A673 (cell line): ENCODE measurements at regions not wholly inside any gene's neighbourhood (a gene's known extent, or its start where the extent isn't known, plus 50 kb on each side); places are given as distances from the start of the nearest gene placed in this dataset.

ENCODE experiments used
- BruUV-seq: library from RNA; stranded (reverse); fragments of 400-500 nt; replicated peaks from 2 replicates; lab custom pipeline; 2021; lab: Mats Ljungman, UMichigan
- CTCF ChIA-PET: fragments of 300-600 bp; sonication (Branson Sonifier 250); formaldehyde crosslinking; loops from one replicate; lab custom pipeline; 2022; ENCODE audit warnings: antibody characterized with exemption; lab: Charles Lee
- POLR2A ChIA-PET: fragments of 300-600 bp; sonication (Branson Sonifier 250); formaldehyde crosslinking; loops from one replicate; lab custom pipeline; 2022; ENCODE audit warnings: antibody characterized with exemption; ENCODE audit not compliant: low non-redundant PET; lab: Charles Lee
- DNase-seq: peaks from one replicate; pipeline ENCODE4 v3.0.0-alpha.2; 2015; ENCODE audit warnings: low spot score
- H3K27ac ChIP-seq: fragments of 200-600 bp; sonication (generic); 2 replicates; pipeline ENCODE4 v1.5.1; 2016; ENCODE audit warnings: mixed run types, low read depth, mild to moderate bottlenecking, mixed read lengths, antibody characterized with exemption, low read length; ENCODE audit not compliant: poor library complexity, severe bottlenecking
- H3K27me3 ChIP-seq: fragments of 200-600 bp; sonication (generic); replicated peaks from 2 replicates; pipeline ENCODE4 v1.6.1; 2017; ENCODE audit warnings: mixed run types, low read depth, mild to moderate bottlenecking, mixed read lengths, antibody characterized with exemption, low read length; ENCODE audit not compliant: insufficient read depth, poor library complexity
- H3K36me3 ChIP-seq: fragments of 200-600 bp; sonication (generic); 2 replicates; pipeline ENCODE4 v1.6.1; 2016; ENCODE audit warnings: mixed run types, mild to moderate bottlenecking, mixed read lengths, antibody characterized with exemption, low read length; ENCODE audit not compliant: insufficient read depth, poor library complexity, severe bottlenecking
- H3K4me1 ChIP-seq: fragments of 200-600 bp; sonication (generic); 2 replicates; pipeline ENCODE4 v1.6.1; 2017; ENCODE audit warnings: mixed run types, mild to moderate bottlenecking, mixed read lengths, antibody characterized with exemption, low read length; ENCODE audit not compliant: insufficient read depth, poor library complexity, severe bottlenecking
- H3K4me3 ChIP-seq: fragments of 200-600 bp; sonication (generic); 2 replicates; pipeline ENCODE4 v1.5.1; 2016; ENCODE audit warnings: low read depth, mixed run types, mild to moderate bottlenecking, mixed read lengths, low read length; ENCODE audit not compliant: poor library complexity, severe bottlenecking
- H3K9me3 ChIP-seq: fragments of 200-600 bp; sonication (generic); 2 replicates; pipeline ENCODE4 v1.6.1; 2016; ENCODE audit warnings: mixed run types, low read depth, mild to moderate bottlenecking, mixed read lengths, antibody characterized with exemption, low read length; ENCODE audit not compliant: poor library complexity, severe bottlenecking
- CTCF ChIP-seq: fragments of 300-800, 200-600 bp; sonication (generic); conservative IDR thresholded peaks from 2 replicates; pipeline ENCODE4 v1.5.1; 2017; ENCODE audit warnings: low read depth, mild to moderate bottlenecking, antibody characterized with exemption, low read length, moderate library complexity, mixed read lengths
- EZH2 ChIP-seq: fragments of 200-600 bp; sonication (generic); IDR thresholded peaks from 2 replicates; pipeline ENCODE4 v1.6.1; 2017; ENCODE audit warnings: borderline replicate concordance, low read depth, mild to moderate bottlenecking, mixed read lengths, antibody characterized with exemption, low read length; ENCODE audit not compliant: poor library complexity, severe bottlenecking
- intact Hi-C: fragments of 100-400 bp; cut with micrococcal nuclease; formaldehyde crosslinking; loops from one replicate; pipeline ENCODE4 v1.10.0; 2022; ENCODE audit not compliant: unreplicated experiment

GRCh38 chr11:110019675-110020074, 73.5 kb upstream of the ZC3H12C start:
- DNase-seq = no peak
- ChIA-PET CTCF (no interaction called here), POLR2A (no interaction called here)
- no peaks in the 10 kb centered on the region for H3K36me3 ChIP-seq
- H3K27me3 ChIP-seq = no peaks in the 10 kb centered on the region
- peaks cover 21% of the 10 kb centered on the region for H3K4me1 ChIP-seq
- no TSS peak for BruUV-seq
- intact Hi-C loops = no loop called here
- no peak overlapping the region for H3K27ac ChIP-seq
- TF ChIP-seq CTCF (no peak), EZH2 (no peak)
- no peaks in the 10 kb centered on the region for H3K9me3 ChIP-seq
- H3K4me3 ChIP-seq = no peak overlapping the region

- no TSS peak for BruUV-seq
- Histone ChIP-seq H3K27me3 (no peaks in the 10 kb centered on the region), H3K36me3 (no peaks in the 10 kb centered on the region), H3K4me3 (no peak overlapping the region), H3K9me3 (no peaks in the 10 kb centered on the region), H3K4me1 (peaks cover 31% of the 10 kb centered on the region), H3K27ac (peak overlapping the region; percentile 72)
- CTCF ChIA-PET = no interaction called here
- DNase-seq = no peak
- TF ChIP-seq CTCF = no peak
- no peak for TF ChIP-seq EZH2
- POLR2A ChIA-PET = no interaction called here
- intact Hi-C loops = no loop called here
Measured at GRCh38 chr11:110022548-110022947, 70.6 kb upstream of the ZC3H12C start.

- peak; percentile 89 for DNase-seq
- BruUV-seq = no TSS peak
- Histone ChIP-seq H3K9me3 (no peaks in the 10 kb centered on the region), H3K27ac (peak overlapping the region; percentile 72), H3K4me1 (peaks cover 31% of the 10 kb centered on the region), H3K4me3 (no peak overlapping the region), H3K36me3 (no peaks in the 10 kb centered on the region), H3K27me3 (no peaks in the 10 kb centered on the region)
- TF ChIP-seq EZH2 (no peak), CTCF (no peak)
- CTCF ChIA-PET = no interaction called here
- POLR2A ChIA-PET = interaction anchor here (0.6 to 1.0 kb wide), 3 partner anchors 79 to 332 kb away, joined by 3 to 15 read pairs (median 7); no protein-coding TSS in a partner anchor
- intact Hi-C loops = loop anchor here (1.0 kb wide), 3 partner anchors 52 to 332 kb away; no protein-coding TSS in a partner anchor
Measured at GRCh38 chr11:110023711-110024110, 69.5 kb upstream of the ZC3H12C start.
